Keratinocyte (primary cell): ENCODE measurements at regions not wholly inside any gene's neighbourhood (a gene's known extent, or its start where the extent isn't known, plus 50 kb on each side); places are given as distances from the start of the nearest gene placed in this dataset.
"Not testable (repeated sequence)": the region's sequence is repeated elsewhere in the genome, so short reads cannot be mapped to it uniquely, and the experiment has no call there.

ENCODE experiments used
- DNase-seq: peaks from one replicate; pipeline ENCODE4 v3.0.0-alpha.2; 2011; ENCODE audit warnings: low read depth, missing footprints, low spot score
- FAIRE-seq: peaks from 2 replicates; lab custom pipeline; 2011; peaks lifted over from hg19 to GRCh38; lab: Jason Lieb, UNC
- H2AFZ ChIP-seq: 2 replicates; pipeline ENCODE4 v1.6.0; 2012; ENCODE audit warnings: low read length, control low read depth, inconsistent platforms; ENCODE audit not compliant: control insufficient read depth
- H3K27ac ChIP-seq: 2 replicates; pipeline ENCODE4 v1.5.1; 2011; ENCODE audit warnings: low read length; ENCODE audit not compliant: control insufficient read depth, insufficient read depth
- H3K27me3 ChIP-seq: 3 replicates; pipeline ENCODE4 v1.6.0; 2011; ENCODE audit warnings: low read length; ENCODE audit not compliant: control insufficient read depth, insufficient read depth; ENCODE audit errors: extremely low read depth
- H3K36me3 ChIP-seq, 2 experiments: 2 replicates in 1 of 2; 3 replicates in 1 of 2; pipeline ENCODE4 v1.5.1; 2011; ENCODE audit warnings: low read length in 2 of 2, mild to moderate bottlenecking in 1 of 2; ENCODE audit not compliant: control insufficient read depth in 2 of 2, insufficient read depth in 2 of 2; ENCODE audit errors: extremely low read depth in 1 of 2
- H3K4me1 ChIP-seq: 3 replicates; pipeline ENCODE4 v1.5.1; 2011; ENCODE audit warnings: low read length; ENCODE audit not compliant: control insufficient read depth, insufficient read depth; ENCODE audit errors: extremely low read depth
- H3K4me2 ChIP-seq: 3 replicates; pipeline ENCODE4 v1.6.0; 2011; ENCODE audit warnings: low read depth, low read length; ENCODE audit not compliant: control insufficient read depth, insufficient read depth; ENCODE audit errors: extremely low read depth
- H3K4me3 ChIP-seq, 3 experiments: fragments of 200-600 bp in 1 of 3; sonication (generic) in 1 of 3; 2 replicates in 2 of 3; 3 replicates in 1 of 3; pipeline ENCODE4 v1.5.1; 2011 to 2016; ENCODE audit warnings: low read length in 3 of 3, mild to moderate bottlenecking in 3 of 3, control low read depth in 2 of 3, inconsistent platforms in 1 of 3, low read depth in 1 of 3, mixed read lengths in 1 of 3, mixed run types in 1 of 3, moderate library complexity in 1 of 3; ENCODE audit not compliant: control insufficient read depth in 2 of 3, insufficient read depth in 2 of 3; ENCODE audit errors: extremely low read depth in 1 of 3
- H3K79me2 ChIP-seq: 2 replicates; pipeline ENCODE4 v1.6.0; 2012; ENCODE audit warnings: low read length; ENCODE audit not compliant: control insufficient read depth, insufficient read depth
- H3K9ac ChIP-seq: 3 replicates; pipeline ENCODE4 v1.6.0; 2011; ENCODE audit warnings: low read length; ENCODE audit not compliant: control insufficient read depth, insufficient read depth; ENCODE audit errors: extremely low read depth
- H3K9me1 ChIP-seq: 3 replicates; pipeline ENCODE4 v1.6.0; 2011; ENCODE audit warnings: low read length; ENCODE audit not compliant: control insufficient read depth, insufficient read depth; ENCODE audit errors: extremely low read depth
- H3K9me3 ChIP-seq: 2 replicates; pipeline ENCODE4 v1.5.1; 2012; ENCODE audit warnings: low read depth, low read length; ENCODE audit not compliant: control insufficient read depth
- H4K20me1 ChIP-seq: 3 replicates; pipeline ENCODE4 v1.6.0; 2011; ENCODE audit warnings: low read length; ENCODE audit not compliant: control insufficient read depth, insufficient read depth; ENCODE audit errors: extremely low read depth
- EZH2 ChIP-seq: IDR thresholded peaks from one replicate; pipeline ENCODE4 v1.6.1; 2012; ENCODE audit warnings: inconsistent platforms, mild to moderate bottlenecking, low read length, moderate library complexity
- dilution Hi-C: fragments of 300-500 bp; cut with MboI; formaldehyde crosslinking; loops from one replicate; pipeline ENCODE4 v1.7.0; 2020; ENCODE audit warnings: low sequenced_read_pairs; ENCODE audit not compliant: extremely low pct_ligation_motif_present
- TF ChIP-seq, protein P1 (sequence below), 3 experiments: IDR thresholded peaks in 1 of 3; conservative IDR thresholded peaks in 1 of 3; optimal IDR thresholded peaks in 1 of 3; 2 replicates in 2 of 3; 3 replicates in 1 of 3; pipeline versions ENCODE3 to v1.5.1; 2011; ENCODE audit warnings: low read length in 3 of 3, mild to moderate bottlenecking in 3 of 3, moderate library complexity in 2 of 3, control low read depth in 1 of 3, inconsistent platforms in 1 of 3; ENCODE audit not compliant: insufficient read depth in 2 of 3; ENCODE audit errors: extremely low read depth in 1 of 3

GRCh38 chr3:80612366-80612765 is 844.6 kb upstream of the ROBO1 start:
- FAIRE-seq (no peak), DNase-seq (no peak)
- H3K4me3 ChIP-seq = no peak overlapping the region
- dilution Hi-C loops = no loop called here
- H3K4me2 ChIP-seq = no peak overlapping the region
- H3K27me3 ChIP-seq = no peaks in the 10 kb centered on the region
- H3K9ac ChIP-seq = no peak overlapping the region
- H2AFZ ChIP-seq = no peak overlapping the region
- H4K20me1 ChIP-seq = no peaks in the 10 kb centered on the region
- H3K9me1 ChIP-seq = no peaks in the 10 kb centered on the region
- no peaks in the 10 kb centered on the region for H3K36me3 ChIP-seq
- TF ChIP-seq, protein P1, sequence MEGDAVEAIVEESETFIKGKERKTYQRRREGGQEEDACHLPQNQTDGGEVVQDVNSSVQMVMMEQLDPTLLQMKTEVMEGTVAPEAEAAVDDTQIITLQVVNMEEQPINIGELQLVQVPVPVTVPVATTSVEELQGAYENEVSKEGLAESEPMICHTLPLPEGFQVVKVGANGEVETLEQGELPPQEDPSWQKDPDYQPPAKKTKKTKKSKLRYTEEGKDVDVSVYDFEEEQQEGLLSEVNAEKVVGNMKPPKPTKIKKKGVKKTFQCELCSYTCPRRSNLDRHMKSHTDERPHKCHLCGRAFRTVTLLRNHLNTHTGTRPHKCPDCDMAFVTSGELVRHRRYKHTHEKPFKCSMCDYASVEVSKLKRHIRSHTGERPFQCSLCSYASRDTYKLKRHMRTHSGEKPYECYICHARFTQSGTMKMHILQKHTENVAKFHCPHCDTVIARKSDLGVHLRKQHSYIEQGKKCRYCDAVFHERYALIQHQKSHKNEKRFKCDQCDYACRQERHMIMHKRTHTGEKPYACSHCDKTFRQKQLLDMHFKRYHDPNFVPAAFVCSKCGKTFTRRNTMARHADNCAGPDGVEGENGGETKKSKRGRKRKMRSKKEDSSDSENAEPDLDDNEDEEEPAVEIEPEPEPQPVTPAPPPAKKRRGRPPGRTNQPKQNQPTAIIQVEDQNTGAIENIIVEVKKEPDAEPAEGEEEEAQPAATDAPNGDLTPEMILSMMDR (optimal IDR thresholded peaks at IDR 0.05 in 1 of 3, IDR thresholded peaks at IDR 0.05 in 1 of 3, conservative IDR thresholded peaks at IDR 0.05 in 1 of 3; ENCODE audit: extremely low read depth in 1 of 3, insufficient read depth in 2 of 3, low read length in 3 of 3) = no peak
- TF ChIP-seq EZH2 = no peak
- H3K4me1 ChIP-seq = no peaks in the 10 kb centered on the region
- no peaks in the 10 kb centered on the region for H3K9me3 ChIP-seq
- no peak overlapping the region for H3K27ac ChIP-seq
- no peaks in the 10 kb centered on the region for H3K79me2 ChIP-seq

DNA sequence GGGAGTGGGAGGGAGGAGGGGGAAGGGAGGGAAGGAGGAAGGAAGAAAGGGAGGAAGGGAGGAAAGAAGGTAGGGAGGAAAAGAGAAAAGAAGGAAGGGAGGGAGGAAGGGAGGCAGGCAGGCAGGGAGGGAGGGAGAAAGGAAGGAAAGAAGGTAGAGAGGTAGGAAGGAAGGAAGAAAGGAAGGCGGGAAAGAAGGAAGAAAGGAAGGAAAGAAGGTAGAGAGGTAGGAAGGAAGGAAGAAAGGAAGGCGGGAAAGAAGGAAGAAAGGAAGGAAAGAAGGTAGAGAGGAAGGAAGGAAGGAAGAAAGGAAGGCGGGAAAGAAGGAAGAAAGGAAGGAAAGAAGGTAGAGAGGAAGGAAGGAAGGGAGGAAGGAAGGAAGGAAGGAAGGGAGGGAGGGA is 840.3 kb upstream of the ROBO1 start:
- H2AFZ ChIP-seq, H3K79me2 ChIP-seq, H4K20me1 ChIP-seq, H3K27me3 ChIP-seq, H3K36me3 ChIP-seq, H3K9me3 ChIP-seq, H3K4me2 ChIP-seq, H3K27ac ChIP-seq, H3K9me1 ChIP-seq, H3K4me1 ChIP-seq, FAIRE-seq, H3K9ac ChIP-seq, dilution Hi-C loops, H3K4me3 ChIP-seq, DNase-seq: not testable (repeated sequence)

DNA sequence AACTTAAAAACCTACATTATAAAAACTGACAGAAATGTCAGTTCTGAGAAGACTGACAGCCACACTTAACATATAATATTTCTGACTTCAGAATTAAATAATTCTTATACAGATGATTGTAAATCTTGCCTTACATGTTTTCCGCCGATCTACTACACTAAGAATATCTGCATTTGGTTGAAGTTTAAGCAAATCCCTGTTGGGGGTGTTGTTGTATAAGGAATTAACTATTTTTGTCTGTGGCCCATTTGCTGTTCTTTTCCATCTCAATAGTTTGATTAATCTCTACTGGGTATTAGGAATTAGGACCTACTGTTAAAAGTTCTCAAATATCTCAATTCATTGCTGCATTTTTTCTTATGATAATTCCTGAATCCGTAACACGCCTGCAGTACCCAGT is 838.3 kb upstream of the ROBO1 start:
- Histone ChIP-seq H3K79me2 (no peaks in the 10 kb centered on the region), H3K9me1 (no peaks in the 10 kb centered on the region), H3K9ac (no peak overlapping the region), H2AFZ (no peak overlapping the region), H3K27ac (no peak overlapping the region), H3K4me1 (no peaks in the 10 kb centered on the region), H4K20me1 (no peaks in the 10 kb centered on the region), H3K4me3 (no peak overlapping the region), H3K9me3 (no peaks in the 10 kb centered on the region), H3K27me3 (no peaks in the 10 kb centered on the region), H3K36me3 (no peaks in the 10 kb centered on the region), H3K4me2 (no peak overlapping the region)
- DNase-seq (no peak), FAIRE-seq (no peak)
- dilution Hi-C loops = no loop called here
- TF ChIP-seq, protein P1 (optimal IDR thresholded peaks at IDR 0.05 in 1 of 3, IDR thresholded peaks at IDR 0.05 in 1 of 3, conservative IDR thresholded peaks at IDR 0.05 in 1 of 3; ENCODE audit: extremely low read depth in 1 of 3, insufficient read depth in 2 of 3, low read length in 3 of 3) = no peak
- TF ChIP-seq EZH2 = no peak
